IMR-90 (cell line): ENCODE measurements at regions not wholly inside any gene's neighbourhood (a gene's known extent, or its start where the extent isn't known, plus 50 kb on each side); places are given as distances from the start of the nearest gene placed in this dataset.

Experiments used
- ATAC-seq: fragments of 200-7000 bp; cut with Tn5 transposase; 2 replicates; pipeline ENCODE4 v1.9.1; 2020; ENCODE audit warnings: low read depth, mild to moderate bottlenecking, moderate library complexity
- BruUV-seq: library from RNA; stranded (reverse); fragments of 400-500 nt; replicated peaks from 2 replicates; lab custom pipeline; 2021; lab: Mats Ljungman, UMichigan
- CTCF ChIA-PET: fragments of 300-600 bp; formaldehyde crosslinking; extraction: SDS; loops from one replicate; lab custom pipeline; 2021; ENCODE audit warnings: antibody characterized with exemption; lab: Yijun Ruan, JAX
- POLR2A ChIA-PET: fragments of 300-600 bp; sonication (Branson Sonifier 250); formaldehyde crosslinking; loops from one replicate; lab custom pipeline; 2022; ENCODE audit warnings: antibody characterized with exemption; ENCODE audit not compliant: unreplicated experiment; lab: Charles Lee
- DNase-seq: peaks from one replicate; pipeline ENCODE4 v3.0.0; 2013
- H2AFZ ChIP-seq: replicated peaks from 2 replicates; pipeline ENCODE3; 2013; ENCODE audit warnings: low read length, mild to moderate bottlenecking; ENCODE audit not compliant: poor library complexity
- H2AK5ac ChIP-seq: 2 replicates; pipeline ENCODE4 v1.6.1; 2013; ENCODE audit warnings: low read depth, low read length, inconsistent platforms
- H2AK9ac ChIP-seq: replicated peaks from 2 replicates; pipeline ENCODE3; 2013; ENCODE audit warnings: mild to moderate bottlenecking, low read depth, low read length, moderate library complexity; ENCODE audit not compliant: poor library complexity
- H2BK120ac ChIP-seq: 2 replicates; pipeline ENCODE4 v1.6.1; 2013; ENCODE audit warnings: low read depth, low read length, inconsistent platforms
- H2BK15ac ChIP-seq: 3 replicates; pipeline ENCODE4 v1.6.1; 2013; ENCODE audit warnings: low read depth, low read length, inconsistent platforms
- H2BK20ac ChIP-seq: 2 replicates; pipeline ENCODE4 v1.6.1; 2013; ENCODE audit warnings: low read depth, mild to moderate bottlenecking, inconsistent platforms, low read length, moderate library complexity
- H2BK5ac ChIP-seq: 2 replicates; pipeline ENCODE4 v1.6.1; 2013; ENCODE audit warnings: mild to moderate bottlenecking, low read depth, low read length, inconsistent platforms; ENCODE audit not compliant: poor library complexity, severe bottlenecking
- H3K14ac ChIP-seq: replicated peaks from 2 replicates; pipeline ENCODE4 v1.6.1; 2013; ENCODE audit warnings: low read depth, low read length, inconsistent platforms
- H3K18ac ChIP-seq: 2 replicates; pipeline ENCODE4 v1.6.1; 2013; ENCODE audit warnings: low read depth, low read length, control low read depth
- H3K23ac ChIP-seq: 2 replicates; pipeline ENCODE4 v1.6.1; 2013; ENCODE audit warnings: low read depth, low read length, inconsistent platforms
- H3K27ac ChIP-seq: 2 replicates; pipeline ENCODE4 v1.5.1; 2013; ENCODE audit warnings: mild to moderate bottlenecking, control low read depth, low read length; ENCODE audit not compliant: insufficient read depth
- H3K27me3 ChIP-seq: 2 replicates; pipeline ENCODE4 v1.6.1; 2013; ENCODE audit warnings: low read length; ENCODE audit not compliant: control insufficient read depth, insufficient read depth
- H3K36me3 ChIP-seq: 2 replicates; pipeline ENCODE4 v1.6.1; 2013; ENCODE audit warnings: low read length, mixed read lengths; ENCODE audit not compliant: control insufficient read depth, insufficient read depth
- H3K4ac ChIP-seq: 2 replicates; pipeline ENCODE4 v1.6.1; 2013; ENCODE audit warnings: low read depth, low read length, inconsistent platforms
- H3K4me1 ChIP-seq: 2 replicates; pipeline ENCODE4 v1.6.1; 2013; ENCODE audit warnings: low read length, mixed read lengths; ENCODE audit not compliant: control insufficient read depth, insufficient read depth
- H3K4me2 ChIP-seq: 2 replicates; pipeline ENCODE4 v1.6.1; 2013; ENCODE audit warnings: low read depth, mild to moderate bottlenecking, control low read depth, low read length, moderate library complexity
- H3K4me3 ChIP-seq: 2 replicates; pipeline ENCODE4 v1.5.1; 2013; ENCODE audit warnings: low read depth, mild to moderate bottlenecking, control low read depth, low read length, moderate library complexity; ENCODE audit not compliant: insufficient read depth
- H3K56ac ChIP-seq: 2 replicates; pipeline ENCODE4 v1.6.1; 2013; ENCODE audit warnings: low read length, inconsistent platforms; ENCODE audit not compliant: insufficient read depth; ENCODE audit errors: extremely low read depth
- H3K79me1 ChIP-seq, 2 experiments: 2 replicates each; pipeline ENCODE4 v1.6.1; 2013; ENCODE audit warnings: low read length in 2 of 2, inconsistent platforms in 1 of 2, low read depth in 1 of 2
- H3K9ac ChIP-seq: 2 replicates; pipeline ENCODE4 v1.6.1; 2013; ENCODE audit warnings: low read depth, low read length, control low read depth
- H3K9me1 ChIP-seq: 2 replicates; pipeline ENCODE4 v1.6.1; 2013; ENCODE audit warnings: low read length, inconsistent platforms; ENCODE audit not compliant: insufficient read depth
- H3K9me3 ChIP-seq: 2 replicates; pipeline ENCODE4 v1.6.1; 2013; ENCODE audit warnings: low read length; ENCODE audit not compliant: control insufficient read depth, insufficient read depth
- H4K20me1 ChIP-seq: 2 replicates; pipeline ENCODE4 v1.6.1; 2013; ENCODE audit warnings: low read length, inconsistent platforms; ENCODE audit not compliant: insufficient read depth
- H4K5ac ChIP-seq: 2 replicates; pipeline ENCODE4 v1.6.1; 2013; ENCODE audit warnings: mild to moderate bottlenecking, low read depth, low read length, control low read depth
- H4K8ac ChIP-seq, 2 experiments: 2 replicates each; pipeline ENCODE4 v1.6.1; 2013; ENCODE audit warnings: low read depth in 2 of 2, low read length in 2 of 2, control low read depth in 1 of 2, inconsistent platforms in 1 of 2
- H4K91ac ChIP-seq: 2 replicates; pipeline ENCODE4 v1.6.1; 2013; ENCODE audit warnings: low read depth, low read length, inconsistent platforms; ENCODE audit not compliant: insufficient read depth
- WGBS, 2 experiments: methylation state at CpG; one replicate each; pipeline versions ENCODE4 v1.1.5 to v1.1.7; 2013; ENCODE audit warnings: missing lambda C conversion rate in 2 of 2; ENCODE audit not compliant: insufficient read length in 1 of 2; ENCODE audit errors: extremely low coverage in 2 of 2; 5-methylcytosine and 5-hydroxymethylcytosine counted together
- dilution Hi-C: fragments of 300-500 bp; cut with HindIII; formaldehyde crosslinking; loops from one replicate; pipeline ENCODE4 v1.14.3; 2018; ENCODE audit warnings: low sequenced_read_pairs; ENCODE audit not compliant: unreplicated experiment
- in situ Hi-C: fragments of 300-500 bp; cut with MboI; formaldehyde crosslinking; loops from 3 replicates; pipeline ENCODE4 v1.14.3; 2019; ENCODE audit warnings: low sequenced_read_pairs, inconsistent platforms, mixed read lengths
- intact Hi-C: fragments of 100-400 bp; cut with micrococcal nuclease; formaldehyde crosslinking; loops from 2 replicates; pipeline ENCODE4 v1.10.0; 2022
- TF ChIP-seq, protein P1 (sequence below): fragments of 150-350 bp; IDR thresholded peaks from 2 replicates; pipeline ENCODE4 v1.6.1; 2016; ENCODE audit warnings: low read depth, mild to moderate bottlenecking, low read length, moderate library complexity, borderline replicate concordance

DNA sequence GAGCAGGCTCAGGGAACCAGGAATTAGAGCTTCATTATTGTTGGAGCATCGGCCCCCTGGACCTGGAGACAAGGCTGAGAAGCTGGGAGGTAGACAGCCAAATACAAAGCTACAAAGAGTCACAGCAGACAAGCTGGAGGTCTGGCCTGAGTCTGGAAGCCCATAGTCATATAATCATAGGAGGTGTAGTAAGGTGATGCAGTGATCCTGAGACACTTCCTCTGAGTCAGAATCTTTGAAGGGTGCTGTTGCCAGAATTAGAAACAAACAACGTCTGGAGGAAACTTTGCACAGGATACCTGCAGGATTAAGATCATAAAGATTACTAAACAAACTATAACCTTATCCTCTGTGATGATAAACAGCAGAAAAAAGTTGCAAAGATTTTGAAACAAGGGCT, 213.8 kb downstream of the DSC3 start:
- Histone ChIP-seq H3K27ac (no peak overlapping the region), H3K23ac (no peak overlapping the region), H2BK15ac (no peak overlapping the region), H2AK9ac (no peak overlapping the region), H3K9me1 (no peaks in the 10 kb centered on the region), H4K20me1 (no peaks in the 10 kb centered on the region), H2BK120ac (no peak overlapping the region), H2AK5ac (no peak overlapping the region), H2BK5ac (no peak overlapping the region), H4K5ac (no peak overlapping the region), H3K4me3 (no peak overlapping the region), H2BK20ac (no peak overlapping the region), H4K8ac (no peak overlapping the region), H3K27me3 (no peaks in the 10 kb centered on the region), H2AFZ (no peak overlapping the region), H3K9me3 (peaks cover 1% of the 10 kb centered on the region; the same call in 1 of the 2 replicates), H3K4ac (no peak overlapping the region), H3K4me1 (no peaks in the 10 kb centered on the region), H3K79me1 (no peaks in the 10 kb centered on the region), H3K14ac (no peak overlapping the region), H3K56ac (no peak overlapping the region), H4K91ac (no peak overlapping the region), H3K36me3 (no peaks in the 10 kb centered on the region), H3K9ac (no peak overlapping the region), H3K4me2 (no peak overlapping the region), H3K18ac (no peak overlapping the region)
- in situ Hi-C loops = no loop called here
- ChIA-PET POLR2A (no interaction called here), CTCF (no interaction called here)
- WGBS, 2 experiments = no CpG with 5 or more reads among the region's 2 CpGs
- dilution Hi-C loops = no loop called here
- TF ChIP-seq, protein P1, sequence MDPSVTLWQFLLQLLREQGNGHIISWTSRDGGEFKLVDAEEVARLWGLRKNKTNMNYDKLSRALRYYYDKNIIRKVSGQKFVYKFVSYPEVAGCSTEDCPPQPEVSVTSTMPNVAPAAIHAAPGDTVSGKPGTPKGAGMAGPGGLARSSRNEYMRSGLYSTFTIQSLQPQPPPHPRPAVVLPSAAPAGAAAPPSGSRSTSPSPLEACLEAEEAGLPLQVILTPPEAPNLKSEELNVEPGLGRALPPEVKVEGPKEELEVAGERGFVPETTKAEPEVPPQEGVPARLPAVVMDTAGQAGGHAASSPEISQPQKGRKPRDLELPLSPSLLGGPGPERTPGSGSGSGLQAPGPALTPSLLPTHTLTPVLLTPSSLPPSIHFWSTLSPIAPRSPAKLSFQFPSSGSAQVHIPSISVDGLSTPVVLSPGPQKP = no peak
- intact Hi-C loops = no loop called here
- DNase-seq = no peak
- ATAC-seq = no peak
- no TSS peak for BruUV-seq
